Osteocyte (in vitro differentiated cells): ENCODE measurements at regions not wholly inside any gene's neighbourhood (a gene's known extent, or its start where the extent isn't known, plus 50 kb on each side); places are given as distances from the start of the nearest gene placed in this dataset.

Experiments
- DNase-seq: peaks from one replicate; pipeline ENCODE4 v3.0.0; 2021; ENCODE audit warnings: mixed read lengths; ENCODE audit not compliant: unreplicated experiment; ENCODE audit errors: extremely low spot score
- H3K27ac Mint-ChIP-seq: one replicate; pipeline ENCODE4 v1.8.0; 2021; ENCODE audit warnings: mild to moderate bottlenecking, mixed read lengths; ENCODE audit not compliant: unreplicated experiment
- H3K27me3 Mint-ChIP-seq: one replicate; pipeline ENCODE4 v1.8.0; 2021; ENCODE audit warnings: mixed read lengths; ENCODE audit not compliant: unreplicated experiment
- H3K36me3 Mint-ChIP-seq: one replicate; pipeline ENCODE4 v1.8.0; 2021; ENCODE audit warnings: mixed read lengths; ENCODE audit not compliant: unreplicated experiment
- H3K4me1 Mint-ChIP-seq: one replicate; pipeline ENCODE4 v1.8.0; 2021; ENCODE audit warnings: mixed read lengths; ENCODE audit not compliant: unreplicated experiment
- H3K4me3 Mint-ChIP-seq: one replicate; pipeline ENCODE4 v1.8.0; 2021; ENCODE audit warnings: mild to moderate bottlenecking, moderate library complexity, mixed read lengths; ENCODE audit not compliant: unreplicated experiment
- H3K9me3 Mint-ChIP-seq: one replicate; pipeline ENCODE4 v1.8.0; 2021; ENCODE audit warnings: mixed read lengths; ENCODE audit not compliant: unreplicated experiment
- TF ChIP-seq, protein P1 (sequence below): fragments of 200-600 bp; sonication (generic); IDR thresholded peaks from 2 replicates; pipeline ENCODE4 v1.5.0; 2021; ENCODE audit warnings: antibody characterized with exemption, mild to moderate bottlenecking, moderate library complexity

DNA sequence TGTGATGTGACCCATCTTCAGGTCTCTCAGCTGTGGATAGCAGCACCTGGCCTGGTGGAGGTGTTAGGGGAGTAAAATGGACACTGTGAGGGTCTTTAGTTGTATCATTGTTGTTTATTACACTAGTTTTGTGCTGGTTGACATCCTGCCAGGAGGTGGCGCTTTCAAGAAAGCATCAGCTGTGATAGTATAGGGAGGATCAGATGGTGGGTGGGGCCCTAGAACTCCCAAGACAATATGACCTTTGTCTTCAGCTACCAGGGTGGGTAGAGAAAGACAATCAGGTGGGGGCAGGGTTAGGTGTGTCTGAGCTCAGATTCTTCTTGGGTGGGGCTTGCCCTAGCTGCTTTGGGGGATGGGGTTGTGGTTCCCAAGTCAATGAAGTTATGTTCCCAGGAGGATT is 162.8 kb downstream of the PPP1R2C start:
- Mint-ChIP-seq H3K36me3 (no peaks in the 10 kb centered on the region), H3K9me3 (peaks cover 9% of the 10 kb centered on the region), H3K4me3 (no peak overlapping the region), H3K27ac (no peak overlapping the region), H3K27me3 (no peaks in the 10 kb centered on the region), H3K4me1 (no peaks in the 10 kb centered on the region)
- TF ChIP-seq, protein P1, sequence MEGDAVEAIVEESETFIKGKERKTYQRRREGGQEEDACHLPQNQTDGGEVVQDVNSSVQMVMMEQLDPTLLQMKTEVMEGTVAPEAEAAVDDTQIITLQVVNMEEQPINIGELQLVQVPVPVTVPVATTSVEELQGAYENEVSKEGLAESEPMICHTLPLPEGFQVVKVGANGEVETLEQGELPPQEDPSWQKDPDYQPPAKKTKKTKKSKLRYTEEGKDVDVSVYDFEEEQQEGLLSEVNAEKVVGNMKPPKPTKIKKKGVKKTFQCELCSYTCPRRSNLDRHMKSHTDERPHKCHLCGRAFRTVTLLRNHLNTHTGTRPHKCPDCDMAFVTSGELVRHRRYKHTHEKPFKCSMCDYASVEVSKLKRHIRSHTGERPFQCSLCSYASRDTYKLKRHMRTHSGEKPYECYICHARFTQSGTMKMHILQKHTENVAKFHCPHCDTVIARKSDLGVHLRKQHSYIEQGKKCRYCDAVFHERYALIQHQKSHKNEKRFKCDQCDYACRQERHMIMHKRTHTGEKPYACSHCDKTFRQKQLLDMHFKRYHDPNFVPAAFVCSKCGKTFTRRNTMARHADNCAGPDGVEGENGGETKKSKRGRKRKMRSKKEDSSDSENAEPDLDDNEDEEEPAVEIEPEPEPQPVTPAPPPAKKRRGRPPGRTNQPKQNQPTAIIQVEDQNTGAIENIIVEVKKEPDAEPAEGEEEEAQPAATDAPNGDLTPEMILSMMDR = no peak
- no peak for DNase-seq

DNA sequence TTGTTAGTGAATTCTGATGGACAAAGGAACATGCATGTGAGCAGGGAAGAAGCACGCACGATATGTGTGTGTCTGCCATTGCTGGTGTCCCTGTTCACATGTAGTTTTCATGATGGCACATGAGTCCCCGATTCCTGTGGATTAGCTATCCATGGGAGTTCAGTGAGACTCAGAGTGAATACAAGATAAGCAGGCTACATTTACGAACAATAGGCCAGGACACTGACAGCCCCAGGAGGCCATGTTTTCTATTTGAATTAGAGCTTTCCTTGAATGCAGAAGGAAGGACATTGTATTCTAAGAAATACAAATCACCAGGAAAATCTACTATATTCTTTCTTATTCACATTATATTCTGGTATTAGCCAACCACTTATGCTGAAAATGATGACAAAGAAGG is 171.4 kb downstream of the PPP1R2C start:
- H3K36me3 Mint-ChIP-seq = no peaks in the 10 kb centered on the region
- H3K27ac Mint-ChIP-seq = no peak overlapping the region
- no peak overlapping the region for H3K4me3 Mint-ChIP-seq
- no peaks in the 10 kb centered on the region for H3K4me1 Mint-ChIP-seq
- H3K27me3 Mint-ChIP-seq = no peaks in the 10 kb centered on the region
- TF ChIP-seq, protein P1 = no peak
- H3K9me3 Mint-ChIP-seq = peaks cover 8% of the 10 kb centered on the region
- no peak for DNase-seq

DNA sequence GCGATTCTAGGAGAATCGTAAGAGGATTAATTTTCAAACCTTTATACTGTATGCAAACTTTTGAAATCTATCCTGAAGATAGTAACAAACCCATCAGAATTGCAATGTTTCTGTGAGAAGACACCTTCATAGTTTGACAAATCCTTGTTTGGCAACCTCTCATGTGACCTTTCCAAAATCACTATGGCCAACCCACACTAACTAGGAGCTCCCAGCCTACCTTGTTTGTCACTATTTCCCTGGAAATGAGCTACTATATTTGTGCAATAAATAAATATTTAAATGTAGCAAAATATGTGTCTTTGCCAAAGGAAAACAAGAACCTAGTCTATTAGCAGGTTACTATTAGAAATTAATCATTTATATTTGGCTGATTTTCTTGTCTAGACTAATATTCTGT is 173.7 kb downstream of the PPP1R2C start:
- Mint-ChIP-seq H3K27ac (no peak overlapping the region), H3K4me1 (no peaks in the 10 kb centered on the region)
- TF ChIP-seq, protein P1 = no peak

DNA sequence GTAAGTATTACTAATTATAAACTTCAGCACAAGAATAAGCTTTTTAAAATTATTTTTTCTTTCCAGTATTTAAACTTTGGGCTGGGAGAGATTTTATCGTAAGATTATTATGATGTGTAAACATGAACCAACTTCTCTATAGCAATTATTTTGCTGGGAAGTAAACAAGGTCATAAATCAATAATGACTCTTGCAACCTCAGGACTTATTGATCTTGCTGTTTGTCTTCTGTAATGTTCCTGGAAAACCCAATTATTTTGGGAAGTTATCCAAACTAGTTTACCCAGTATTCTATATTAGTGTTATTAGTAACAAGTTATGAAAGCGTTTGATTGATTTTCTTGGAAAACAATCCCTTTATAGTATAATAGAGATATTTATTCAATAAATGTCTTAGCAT is 174.9 kb downstream of the PPP1R2C start:
- H3K4me3 Mint-ChIP-seq = no peak overlapping the region
- no peaks in the 10 kb centered on the region for H3K4me1 Mint-ChIP-seq
- no peaks in the 10 kb centered on the region for H3K36me3 Mint-ChIP-seq
- peaks cover 3% of the 10 kb centered on the region for H3K9me3 Mint-ChIP-seq
- no peak overlapping the region for H3K27ac Mint-ChIP-seq
- no peak for DNase-seq
- no peaks in the 10 kb centered on the region for H3K27me3 Mint-ChIP-seq
- TF ChIP-seq, protein P1 = no peak

More for the DNA sequence above, 173.7 kb downstream of the PPP1R2C start:
- no peaks in the 10 kb centered on the region for H3K36me3 Mint-ChIP-seq
- H3K4me3 Mint-ChIP-seq = no peak overlapping the region
- peaks cover 3% of the 10 kb centered on the region for H3K9me3 Mint-ChIP-seq
- no peaks in the 10 kb centered on the region for H3K27me3 Mint-ChIP-seq
- no peak for DNase-seq

DNA sequence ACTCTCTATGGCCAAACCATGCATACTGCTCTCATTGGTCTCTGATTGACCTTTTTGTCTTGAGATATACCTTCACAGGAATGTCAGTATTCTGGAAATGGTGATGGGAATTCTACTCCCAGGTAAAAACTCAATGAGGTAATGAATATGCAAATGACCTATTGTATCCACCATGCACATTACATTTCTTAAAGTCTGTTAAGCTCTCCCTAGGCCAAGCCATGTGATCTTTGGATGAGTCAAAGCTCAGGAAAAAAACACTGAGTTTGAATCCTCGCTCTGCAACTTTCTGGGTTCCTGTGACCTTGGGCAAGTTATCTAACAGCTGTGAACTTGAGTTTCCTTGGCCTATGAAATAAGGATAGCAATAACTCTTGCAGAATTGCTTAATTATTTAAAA is 175.4 kb downstream of the PPP1R2C start:
- no peak for DNase-seq
- no peak overlapping the region for H3K27ac Mint-ChIP-seq
- H3K36me3 Mint-ChIP-seq = no peaks in the 10 kb centered on the region
- TF ChIP-seq, protein P1 = no peak
- H3K9me3 Mint-ChIP-seq = peaks cover 4% of the 10 kb centered on the region
- no peaks in the 10 kb centered on the region for H3K27me3 Mint-ChIP-seq
- H3K4me1 Mint-ChIP-seq = no peaks in the 10 kb centered on the region
- no peak overlapping the region for H3K4me3 Mint-ChIP-seq
